ENCODE measurements at regions not wholly inside any gene's neighbourhood (a gene's known extent, or its start where the extent isn't known, plus 50 kb on each side); places are given as distances from the start of the nearest gene placed in this dataset.

- no peak for ATAC-seq
- TF ChIP-seq CREB5 (CRISPR knock-in tag; IDR thresholded peaks at IDR 0.05; ENCODE audit: low read depth) (no peak), ARNTL (CRISPR knock-in tag; IDR thresholded peaks at IDR 0.05; ENCODE audit: borderline replicate concordance, low read depth) (no peak), PATZ1 (CRISPR knock-in tag; IDR thresholded peaks at IDR 0.05; ENCODE audit: borderline replicate concordance) (no peak), PPARA (CRISPR knock-in tag; IDR thresholded peaks at IDR 0.05; ENCODE audit: borderline replicate concordance) (no peak), ZNF70 (CRISPR knock-in tag; IDR thresholded peaks at IDR 0.05) (no peak), ZFP3 (CRISPR knock-in tag; IDR thresholded peaks at IDR 0.05) (no peak), ZNF565 (CRISPR knock-in tag; conservative IDR thresholded peaks at IDR 0.05; ENCODE audit: low read depth) (no peak), ISL1 (CRISPR knock-in tag; IDR thresholded peaks at IDR 0.05) (no peak), SNAI2 (CRISPR knock-in tag; IDR thresholded peaks at IDR 0.05) (no peak), CSDC2 (CRISPR knock-in tag; IDR thresholded peaks at IDR 0.05) (no peak), GLIS3 (CRISPR knock-in tag; IDR thresholded peaks at IDR 0.05) (no peak), ZNF8 (CRISPR knock-in tag; IDR thresholded peaks at IDR 0.05) (no peak), TOX (CRISPR knock-in tag; IDR thresholded peaks at IDR 0.05; ENCODE audit: borderline replicate concordance) (no peak), POU6F1 (CRISPR knock-in tag; IDR thresholded peaks at IDR 0.05; ENCODE audit: borderline replicate concordance, low read depth) (no peak)
These were observed 223.6 kb downstream of the TTLL2 start for GRCh38 chr6:167548451-167548850.

- TF ChIP-seq ARNTL (CRISPR knock-in tag; IDR thresholded peaks at IDR 0.05; ENCODE audit: borderline replicate concordance, low read depth) = no peak
- no peak for TF ChIP-seq OSR1 (CRISPR knock-in tag; IDR thresholded peaks at IDR 0.05)
- no peak for TF ChIP-seq BACH2 (CRISPR knock-in tag; IDR thresholded peaks at IDR 0.05; ENCODE audit: borderline replicate concordance)
- TF ChIP-seq SNAI2 (CRISPR knock-in tag; IDR thresholded peaks at IDR 0.05) = no peak
- no peak for TF ChIP-seq ZFP30 (CRISPR knock-in tag; IDR thresholded peaks at IDR 0.05)
- no peak for TF ChIP-seq TCF4 (CRISPR knock-in tag; IDR thresholded peaks at IDR 0.05; ENCODE audit: borderline replicate concordance)
- TF ChIP-seq GLIS3 (CRISPR knock-in tag; IDR thresholded peaks at IDR 0.05) = no peak
- TF ChIP-seq ZNF70 (CRISPR knock-in tag; IDR thresholded peaks at IDR 0.05) = no peak
- no peak for TF ChIP-seq POU6F1 (CRISPR knock-in tag; IDR thresholded peaks at IDR 0.05; ENCODE audit: borderline replicate concordance, low read depth)
- TF ChIP-seq ZFP3 (CRISPR knock-in tag; IDR thresholded peaks at IDR 0.05) = no peak
- ATAC-seq = no peak
These were observed 224.3 kb downstream of the TTLL2 start for GRCh38 chr6:167549213-167549612.

GRCh38 chr6:167550941-167551627, 226.2 kb downstream of the TTLL2 start:
- no peak for ATAC-seq
- TF ChIP-seq BACH2 (CRISPR knock-in tag; IDR thresholded peaks at IDR 0.05; ENCODE audit: borderline replicate concordance) (no peak), ZC3H10 (CRISPR knock-in tag; IDR thresholded peaks at IDR 0.05) (no peak), PPARA (CRISPR knock-in tag; IDR thresholded peaks at IDR 0.05; ENCODE audit: borderline replicate concordance) (no peak), OSR1 (CRISPR knock-in tag; IDR thresholded peaks at IDR 0.05) (no peak), ZFP3 (CRISPR knock-in tag; IDR thresholded peaks at IDR 0.05) (no peak), ZNF8 (CRISPR knock-in tag; IDR thresholded peaks at IDR 0.05) (no peak), ZNF565 (CRISPR knock-in tag; conservative IDR thresholded peaks at IDR 0.05; ENCODE audit: low read depth) (no peak), POU6F1 (CRISPR knock-in tag; IDR thresholded peaks at IDR 0.05; ENCODE audit: borderline replicate concordance, low read depth) (no peak), SNAI2 (CRISPR knock-in tag; IDR thresholded peaks at IDR 0.05) (no peak), TSHZ2 (CRISPR knock-in tag; IDR thresholded peaks at IDR 0.05) (no peak)

Data from SK-N-SH treated with all-trans-retinoic acid at 6 μM for 48 hours (cell line).